ENCODE measurements at regions not wholly inside any gene's neighbourhood (a gene's known extent, or its start where the extent isn't known, plus 50 kb on each side); places are given as distances from the start of the nearest gene placed in this dataset.

DNA sequence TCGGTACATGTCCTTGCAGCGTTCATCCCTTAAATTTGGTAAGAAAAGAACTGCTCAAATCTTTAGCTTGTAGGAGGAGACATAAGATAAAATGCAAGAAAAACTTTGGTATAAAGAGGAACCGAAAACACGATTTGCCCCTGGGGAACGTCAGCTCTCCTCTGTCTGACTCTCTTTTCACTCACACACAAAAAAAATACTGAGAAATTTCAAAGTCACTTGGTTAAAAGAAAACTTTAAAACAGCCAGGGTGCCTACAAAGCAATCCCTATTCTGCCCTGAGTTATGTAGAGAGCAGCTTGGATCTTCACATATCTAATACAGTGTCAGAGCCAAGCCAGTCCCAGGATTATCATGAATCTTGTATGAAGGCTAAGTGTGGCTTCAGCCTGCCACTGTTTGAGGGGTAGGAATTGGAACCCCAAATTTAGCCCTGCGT, 248.5 kb upstream of the CXXC4 start:
- no peaks in the 10 kb centered on the region for H3K36me3 ChIP-seq
- 72 to 92% methylated on average over 2 to 6 of the region's 6 CpGs for WGBS, 2 donors (ENCODE audit: low coverage in 1 of 2)
- H3K4me1 ChIP-seq: no peaks in the 10 kb centered on the region
- ATAC-seq: no peak
- no peaks in the 10 kb centered on the region for H3K27me3 ChIP-seq
- TF ChIP-seq EP300 (IDR thresholded peaks at IDR 0.05): no peak
- no peak for TF ChIP-seq POLR2AphosphoS5 (IDR thresholded peaks at IDR 0.05)
- TF ChIP-seq, protein P1, sequence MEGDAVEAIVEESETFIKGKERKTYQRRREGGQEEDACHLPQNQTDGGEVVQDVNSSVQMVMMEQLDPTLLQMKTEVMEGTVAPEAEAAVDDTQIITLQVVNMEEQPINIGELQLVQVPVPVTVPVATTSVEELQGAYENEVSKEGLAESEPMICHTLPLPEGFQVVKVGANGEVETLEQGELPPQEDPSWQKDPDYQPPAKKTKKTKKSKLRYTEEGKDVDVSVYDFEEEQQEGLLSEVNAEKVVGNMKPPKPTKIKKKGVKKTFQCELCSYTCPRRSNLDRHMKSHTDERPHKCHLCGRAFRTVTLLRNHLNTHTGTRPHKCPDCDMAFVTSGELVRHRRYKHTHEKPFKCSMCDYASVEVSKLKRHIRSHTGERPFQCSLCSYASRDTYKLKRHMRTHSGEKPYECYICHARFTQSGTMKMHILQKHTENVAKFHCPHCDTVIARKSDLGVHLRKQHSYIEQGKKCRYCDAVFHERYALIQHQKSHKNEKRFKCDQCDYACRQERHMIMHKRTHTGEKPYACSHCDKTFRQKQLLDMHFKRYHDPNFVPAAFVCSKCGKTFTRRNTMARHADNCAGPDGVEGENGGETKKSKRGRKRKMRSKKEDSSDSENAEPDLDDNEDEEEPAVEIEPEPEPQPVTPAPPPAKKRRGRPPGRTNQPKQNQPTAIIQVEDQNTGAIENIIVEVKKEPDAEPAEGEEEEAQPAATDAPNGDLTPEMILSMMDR (IDR thresholded peaks at IDR 0.05): no peak
- TF ChIP-seq POLR2A (IDR thresholded peaks at IDR 0.05): no peak
- H3K4me3 ChIP-seq: no peak overlapping the region
- no peaks in the 10 kb centered on the region for H3K9me3 ChIP-seq
- H3K27ac ChIP-seq: no peak overlapping the region

DNA sequence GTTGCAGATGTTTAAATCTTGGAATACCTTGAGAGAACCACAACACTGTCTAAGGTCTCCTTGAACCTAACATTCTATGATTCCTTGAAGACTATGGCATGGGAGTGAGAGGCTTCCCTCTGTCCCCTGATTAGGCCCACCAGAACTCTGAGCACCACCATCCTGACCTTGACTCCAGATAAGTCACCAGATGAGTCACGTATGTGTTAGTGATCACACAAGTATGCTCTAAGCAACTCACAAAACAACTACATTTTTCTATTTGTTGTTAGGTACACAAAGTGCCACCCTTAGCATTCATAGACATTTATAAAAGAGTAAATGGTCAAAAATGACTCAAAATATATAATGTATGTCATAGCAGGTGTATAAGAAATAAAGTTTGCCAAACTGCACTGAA, 252.9 kb upstream of the CXXC4 start:
- ATAC-seq: no peak
- H3K27ac ChIP-seq: no peak overlapping the region
- H3K36me3 ChIP-seq: no peaks in the 10 kb centered on the region
- H3K4me3 ChIP-seq: no peak overlapping the region
- H3K27me3 ChIP-seq: no peaks in the 10 kb centered on the region
- 100% methylated on average over 1 of the region's 1 CpG; no CpG with 5 or more reads in 1 of the 2 donors for WGBS, 2 donors (ENCODE audit: low coverage in 1 of 2)
- H3K9me3 ChIP-seq: no peaks in the 10 kb centered on the region
- H3K4me1 ChIP-seq: no peaks in the 10 kb centered on the region
- TF ChIP-seq EP300 (IDR thresholded peaks at IDR 0.05) (no peak), POLR2A (IDR thresholded peaks at IDR 0.05) (no peak), POLR2AphosphoS5 (IDR thresholded peaks at IDR 0.05) (no peak)
- TF ChIP-seq, protein P1 (IDR thresholded peaks at IDR 0.05): no peak

DNA sequence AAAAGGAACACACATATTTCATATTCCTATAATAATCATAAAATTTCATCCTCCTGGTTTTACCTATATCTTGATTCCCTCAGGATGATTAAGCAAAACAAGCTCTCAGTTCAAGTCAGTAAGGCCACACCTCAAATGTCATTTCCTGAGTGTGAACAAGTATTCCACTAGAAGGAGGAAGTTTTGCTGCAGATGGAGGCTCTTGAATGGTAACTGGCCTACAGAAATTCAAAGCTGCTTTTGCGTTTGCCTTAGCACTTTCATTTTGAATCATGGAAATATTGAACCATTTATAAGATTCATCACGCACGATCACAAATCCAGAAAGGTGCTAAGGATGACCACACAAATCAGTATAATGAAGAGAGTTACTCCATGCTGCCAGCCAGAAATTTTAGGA, 254.4 kb upstream of the CXXC4 start:
- WGBS, 2 donors (ENCODE audit: low coverage in 1 of 2): 71 to 87% methylated on average over 1 to 3 of the region's 3 CpGs
- ATAC-seq: no peak
- H3K4me1 ChIP-seq: no peaks in the 10 kb centered on the region

DNA sequence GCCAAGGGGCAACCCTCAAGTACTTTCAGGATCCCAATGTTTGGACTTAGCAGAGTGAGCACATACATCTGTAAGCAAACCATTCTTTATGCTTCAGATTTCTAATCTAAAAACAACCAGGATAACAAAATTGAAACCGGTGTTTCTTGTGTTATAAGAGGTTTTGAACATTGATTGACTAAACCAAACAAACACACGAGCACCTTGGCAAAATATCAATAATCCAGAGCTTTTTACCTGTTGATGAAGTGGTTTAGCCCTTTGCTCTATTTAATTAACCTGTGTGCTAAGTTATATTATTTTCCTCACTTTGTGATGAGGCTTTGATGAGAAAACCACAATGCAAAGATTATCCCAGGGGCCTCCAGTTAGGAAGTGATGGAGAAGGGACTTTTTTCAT, 255.3 kb upstream of the CXXC4 start:
- no peak overlapping the region for H3K27ac ChIP-seq
- no peaks in the 10 kb centered on the region for H3K27me3 ChIP-seq
- TF ChIP-seq, protein P1 (IDR thresholded peaks at IDR 0.05): no peak
- TF ChIP-seq POLR2AphosphoS5 (IDR thresholded peaks at IDR 0.05) (no peak), EP300 (IDR thresholded peaks at IDR 0.05) (no peak), POLR2A (IDR thresholded peaks at IDR 0.05) (no peak)
- no peak for ATAC-seq
- H3K4me3 ChIP-seq: no peak overlapping the region
- WGBS, 2 donors (ENCODE audit: low coverage in 1 of 2): 64 to 72% methylated on average over 2 of the region's 2 CpGs
- no peaks in the 10 kb centered on the region for H3K9me3 ChIP-seq
- no peaks in the 10 kb centered on the region for H3K4me1 ChIP-seq
- H3K36me3 ChIP-seq: no peaks in the 10 kb centered on the region

More for the DNA sequence above, 254.4 kb upstream of the CXXC4 start:
- no peak for TF ChIP-seq POLR2A (IDR thresholded peaks at IDR 0.05)
- TF ChIP-seq, protein P1 (IDR thresholded peaks at IDR 0.05): no peak
- no peak for TF ChIP-seq POLR2AphosphoS5 (IDR thresholded peaks at IDR 0.05)
- no peak for TF ChIP-seq EP300 (IDR thresholded peaks at IDR 0.05)
- Histone ChIP-seq H3K27ac (no peak overlapping the region), H3K36me3 (no peaks in the 10 kb centered on the region), H3K4me3 (no peak overlapping the region), H3K27me3 (no peaks in the 10 kb centered on the region), H3K9me3 (no peaks in the 10 kb centered on the region)

DNA sequence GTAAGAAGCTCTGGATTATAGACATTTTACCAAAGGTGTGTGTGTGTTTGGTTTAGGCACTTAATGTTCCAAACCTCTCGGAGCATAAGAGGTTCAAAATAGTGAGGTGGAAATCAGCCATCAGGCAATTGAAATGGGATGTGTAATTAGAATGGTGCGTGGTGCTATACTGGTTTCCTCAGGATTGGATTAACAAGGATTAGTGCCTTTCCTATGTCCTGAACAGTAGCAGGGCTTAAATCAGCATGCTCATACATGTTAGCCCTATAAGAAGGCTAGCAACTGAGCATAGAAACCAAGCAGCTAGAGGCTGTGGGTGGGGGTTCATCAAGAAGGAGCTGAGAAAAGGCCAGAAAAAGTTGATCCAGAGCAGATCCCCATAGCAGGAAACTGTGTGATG, 256.8 kb upstream of the CXXC4 start:
- WGBS, 2 donors (ENCODE audit: low coverage in 1 of 2): 92 to 100% methylated on average over 2 of the region's 2 CpGs
- TF ChIP-seq EP300 (IDR thresholded peaks at IDR 0.05) (no peak), POLR2A (IDR thresholded peaks at IDR 0.05) (no peak), POLR2AphosphoS5 (IDR thresholded peaks at IDR 0.05) (no peak)
- TF ChIP-seq, protein P1 (IDR thresholded peaks at IDR 0.05): no peak
- H3K4me3 ChIP-seq: no peak overlapping the region
- H3K36me3 ChIP-seq: no peaks in the 10 kb centered on the region
- no peak overlapping the region for H3K27ac ChIP-seq
- no peak for ATAC-seq
- H3K27me3 ChIP-seq: no peaks in the 10 kb centered on the region
- no peaks in the 10 kb centered on the region for H3K4me1 ChIP-seq
- H3K9me3 ChIP-seq: no peaks in the 10 kb centered on the region
